ENCODE measurements at regions not wholly inside any gene's neighbourhood (a gene's known extent, or its start where the extent isn't known, plus 50 kb on each side); places are given as distances from the start of the nearest gene placed in this dataset.

DNA sequence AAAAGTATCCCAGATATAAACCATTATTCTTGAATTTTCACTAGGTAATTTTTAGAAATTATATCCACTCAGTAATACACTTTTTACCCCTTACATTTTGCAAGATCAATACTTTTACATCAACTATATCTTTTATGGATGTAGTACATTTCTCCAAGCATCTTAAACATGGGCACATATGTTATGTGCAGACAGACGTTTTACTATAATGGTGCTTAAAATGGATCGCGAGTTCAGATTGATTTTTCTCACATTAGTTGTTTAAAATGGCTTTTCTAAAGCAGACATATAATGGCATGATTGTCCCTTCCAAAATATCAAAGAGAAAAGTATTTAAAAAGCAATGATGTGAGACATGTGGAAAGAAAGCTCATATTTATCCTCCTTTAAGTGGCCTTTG is 786.1 kb downstream of the PDHA2 start:
- H3K4me3 ChIP-seq (ENCODE audit: low read depth, low read length): no peak overlapping the region
- no peak for DNase-seq (ENCODE audit: low read depth)
- TF ChIP-seq, protein P1, sequence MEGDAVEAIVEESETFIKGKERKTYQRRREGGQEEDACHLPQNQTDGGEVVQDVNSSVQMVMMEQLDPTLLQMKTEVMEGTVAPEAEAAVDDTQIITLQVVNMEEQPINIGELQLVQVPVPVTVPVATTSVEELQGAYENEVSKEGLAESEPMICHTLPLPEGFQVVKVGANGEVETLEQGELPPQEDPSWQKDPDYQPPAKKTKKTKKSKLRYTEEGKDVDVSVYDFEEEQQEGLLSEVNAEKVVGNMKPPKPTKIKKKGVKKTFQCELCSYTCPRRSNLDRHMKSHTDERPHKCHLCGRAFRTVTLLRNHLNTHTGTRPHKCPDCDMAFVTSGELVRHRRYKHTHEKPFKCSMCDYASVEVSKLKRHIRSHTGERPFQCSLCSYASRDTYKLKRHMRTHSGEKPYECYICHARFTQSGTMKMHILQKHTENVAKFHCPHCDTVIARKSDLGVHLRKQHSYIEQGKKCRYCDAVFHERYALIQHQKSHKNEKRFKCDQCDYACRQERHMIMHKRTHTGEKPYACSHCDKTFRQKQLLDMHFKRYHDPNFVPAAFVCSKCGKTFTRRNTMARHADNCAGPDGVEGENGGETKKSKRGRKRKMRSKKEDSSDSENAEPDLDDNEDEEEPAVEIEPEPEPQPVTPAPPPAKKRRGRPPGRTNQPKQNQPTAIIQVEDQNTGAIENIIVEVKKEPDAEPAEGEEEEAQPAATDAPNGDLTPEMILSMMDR (IDR thresholded peaks at IDR 0.05; ENCODE audit: control insufficient read depth, extremely low read depth, insufficient read depth): no peak

DNA sequence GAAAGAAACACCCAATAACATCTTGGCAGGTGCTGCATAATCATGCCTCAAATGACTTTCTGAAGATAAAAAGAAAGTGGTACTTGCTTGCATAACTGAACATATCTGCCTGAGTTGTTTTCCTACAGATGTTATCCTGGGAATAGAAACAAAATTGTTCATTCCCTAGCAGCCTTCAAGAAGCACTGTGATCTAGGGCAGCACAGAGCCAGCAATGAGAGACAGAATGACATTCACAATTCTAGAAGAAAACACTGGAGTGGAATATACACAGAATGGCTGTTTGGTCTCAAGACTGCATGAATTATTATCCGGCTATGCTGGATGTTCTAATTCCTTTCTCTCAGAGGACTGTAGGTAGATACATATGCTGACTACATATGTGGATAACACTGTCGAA is 790.9 kb downstream of the PDHA2 start:
- TF ChIP-seq, protein P1 (IDR thresholded peaks at IDR 0.05; ENCODE audit: control insufficient read depth, extremely low read depth, insufficient read depth): no peak
- no peak for DNase-seq (ENCODE audit: low read depth)
- no peak overlapping the region for H3K4me3 ChIP-seq (ENCODE audit: low read depth, low read length)

DNA sequence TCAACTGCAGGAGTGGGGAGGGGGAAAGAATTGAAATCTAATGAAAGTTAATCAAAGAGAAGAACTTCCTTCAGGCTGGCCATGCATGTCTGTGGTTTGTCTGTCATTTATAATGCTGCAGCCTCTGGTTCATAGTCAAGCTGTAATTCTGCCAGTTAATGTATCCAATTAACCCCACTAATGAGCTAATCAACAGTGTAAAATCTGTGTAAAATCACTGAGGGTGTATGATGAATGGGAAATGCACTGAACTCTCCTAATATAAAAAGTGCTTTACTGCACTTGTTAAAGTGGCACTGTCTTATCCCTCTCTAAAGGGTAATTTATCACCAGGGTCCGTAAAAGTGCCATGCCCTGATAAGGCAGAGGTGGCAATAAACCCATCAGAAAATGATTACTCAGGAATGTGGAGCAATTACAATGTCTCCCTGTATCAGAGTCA is 798.1 kb downstream of the PDHA2 start:
- TF ChIP-seq, protein P1 (IDR thresholded peaks at IDR 0.05; ENCODE audit: control insufficient read depth, extremely low read depth, insufficient read depth): no peak
- no peak for DNase-seq (ENCODE audit: low read depth)
- H3K4me3 ChIP-seq (ENCODE audit: low read depth, low read length): no peak overlapping the region

DNA sequence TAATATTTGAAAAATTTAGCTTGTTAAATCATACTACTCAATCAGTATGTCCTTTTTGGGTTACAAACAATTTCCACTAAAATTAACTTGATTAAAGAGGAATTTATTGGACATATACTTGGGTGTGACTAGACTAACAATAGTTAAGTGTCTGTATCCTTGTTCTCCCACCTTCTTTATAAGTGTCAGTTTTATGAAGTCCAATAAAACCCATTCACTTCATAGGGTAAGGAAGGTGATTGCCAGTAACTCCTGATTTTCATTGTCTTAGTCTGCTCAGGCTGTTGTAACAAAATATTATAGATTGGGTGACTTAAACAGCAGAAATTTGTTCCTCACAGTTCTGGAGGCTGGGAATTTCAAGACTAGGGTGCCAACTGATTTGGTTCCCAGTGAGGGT is 800.0 kb downstream of the PDHA2 start:
- H3K4me3 ChIP-seq (ENCODE audit: low read depth, low read length): no peak overlapping the region
- DNase-seq (ENCODE audit: low read depth): no peak
- TF ChIP-seq, protein P1 (IDR thresholded peaks at IDR 0.05; ENCODE audit: control insufficient read depth, extremely low read depth, insufficient read depth): no peak

DNA sequence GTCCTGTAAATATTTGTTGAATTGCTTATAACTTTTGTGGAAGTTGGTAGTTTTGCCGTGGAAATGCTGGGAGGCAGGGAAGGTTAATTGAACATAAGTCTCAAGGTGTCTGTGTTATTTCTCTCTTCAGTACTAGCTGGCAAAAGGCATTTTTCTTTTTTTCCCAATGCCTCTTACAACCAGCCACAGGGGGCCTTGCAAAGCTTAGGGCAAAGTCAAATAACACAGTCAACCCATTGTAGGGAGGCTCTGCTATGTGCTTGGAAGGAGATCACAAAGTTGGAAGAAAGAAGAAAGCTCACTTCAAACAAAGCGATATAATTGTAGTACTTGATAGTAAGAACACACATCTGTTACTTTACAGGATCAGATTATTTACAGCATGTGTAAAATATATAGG is 802.6 kb downstream of the PDHA2 start:
- no peak overlapping the region for H3K4me3 ChIP-seq (ENCODE audit: low read depth, low read length)
- TF ChIP-seq, protein P1 (IDR thresholded peaks at IDR 0.05; ENCODE audit: control insufficient read depth, extremely low read depth, insufficient read depth): no peak
- DNase-seq (ENCODE audit: low read depth): no peak

DNA sequence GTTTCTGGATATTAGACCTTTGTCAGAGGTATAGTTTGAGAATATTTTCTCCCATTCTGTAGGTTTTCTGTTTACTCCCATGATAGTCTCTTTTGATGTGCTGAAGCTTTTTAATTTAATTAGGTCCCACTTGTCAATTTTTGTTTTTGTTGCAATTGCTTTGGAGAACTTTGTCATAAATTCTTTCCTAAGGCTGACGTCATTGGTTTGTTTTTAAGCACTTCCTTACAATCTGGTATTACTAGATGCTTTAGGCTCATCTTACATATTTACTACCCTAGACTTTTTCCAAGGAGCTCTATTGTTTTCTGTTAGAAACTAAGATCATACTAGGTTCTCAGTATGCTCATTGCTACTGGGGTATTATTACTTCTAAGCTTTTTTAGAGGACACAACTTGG is 806.3 kb downstream of the PDHA2 start:
- no peak for DNase-seq (ENCODE audit: low read depth)
- no peak overlapping the region for H3K4me3 ChIP-seq (ENCODE audit: low read depth, low read length)
- TF ChIP-seq, protein P1 (IDR thresholded peaks at IDR 0.05; ENCODE audit: control insufficient read depth, extremely low read depth, insufficient read depth): no peak

DNA sequence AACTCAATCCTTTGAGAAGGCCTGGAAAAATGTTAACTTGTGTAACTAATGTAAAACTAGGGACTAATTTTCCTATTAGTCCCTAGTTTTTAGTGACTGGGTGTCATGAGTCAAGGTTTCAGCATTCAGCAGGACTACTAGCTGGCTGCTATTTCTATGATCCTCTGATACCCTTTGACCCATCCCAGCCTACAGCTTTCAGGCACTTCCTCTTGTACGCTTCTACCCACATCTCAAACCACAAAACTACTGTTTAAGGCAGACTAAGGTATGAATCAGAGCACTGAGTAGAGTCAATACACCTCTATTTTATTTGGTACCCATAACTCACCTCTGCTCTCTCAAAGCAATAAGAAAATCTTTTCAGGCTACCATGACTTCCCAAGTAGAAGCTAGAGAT is 809.6 kb downstream of the PDHA2 start:
- DNase-seq (ENCODE audit: low read depth): no peak
- TF ChIP-seq, protein P1 (IDR thresholded peaks at IDR 0.05; ENCODE audit: control insufficient read depth, extremely low read depth, insufficient read depth): no peak
- no peak overlapping the region for H3K4me3 ChIP-seq (ENCODE audit: low read depth, low read length)

Measured in LNCaP clone FGC (cell line).